ENCODE measurements at regions not wholly inside any gene's neighbourhood (a gene's known extent, or its start where the extent isn't known, plus 50 kb on each side); places are given as distances from the start of the nearest gene placed in this dataset.
"Not testable (repeated sequence)": the region's sequence is repeated elsewhere in the genome, so short reads cannot be mapped to it uniquely, and the experiment has no call there.

- POLR2A ChIA-PET (ENCODE audit: unreplicated experiment): no interaction called here
- H3K27me3 ChIP-seq (ENCODE audit: insufficient read depth, low read depth): peaks cover 14% of the 10 kb centered on the region; the same call in 1 of the 2 replicates
- intact Hi-C loops (cut with micrococcal nuclease; ENCODE audit: unreplicated experiment): no loop called here
- BruUV-seq (replicated peaks): no TSS peak
- H3F3A ChIP-seq (ENCODE audit: insufficient read depth, low read depth): no peaks in the 10 kb centered on the region
- CTCF ChIA-PET: no interaction called here
- H2AFZ ChIP-seq: no peak overlapping the region
- no peaks in the 10 kb centered on the region for H3K36me3 ChIP-seq (ENCODE audit: low read depth)
- H3K4me3 ChIP-seq: no peak overlapping the region
- H3K4me1 ChIP-seq (replicated peaks; ENCODE audit: insufficient read depth): no peaks in the 10 kb centered on the region
- TF ChIP-seq EZH2 (IDR thresholded peaks at IDR 0.05; ENCODE audit: low read depth) (no peak), CTCF (conservative IDR thresholded peaks at IDR 0.05) (no peak)
- no peaks in the 10 kb centered on the region for H3K9me2 ChIP-seq (ENCODE audit: insufficient read depth)
- no peak for DNase-seq
- H3K4me2 ChIP-seq: no peak overlapping the region
- no peaks in the 10 kb centered on the region for H4K20me1 ChIP-seq (ENCODE audit: insufficient read depth)
- H3K27ac ChIP-seq: no peak overlapping the region
- H3K79me2 ChIP-seq (ENCODE audit: low read depth): no peaks in the 10 kb centered on the region
- H3K9me3 ChIP-seq (ENCODE audit: insufficient read depth, low read depth): no peaks in the 10 kb centered on the region
These were observed 444.7 kb upstream of the PODXL start for GRCh38 chr7:132001146-132001545.

- no TSS peak for BruUV-seq (replicated peaks)
- H3K4me3 ChIP-seq: no peak overlapping the region
- no peaks in the 10 kb centered on the region for H4K20me1 ChIP-seq (ENCODE audit: insufficient read depth)
- TF ChIP-seq EZH2 (IDR thresholded peaks at IDR 0.05; ENCODE audit: low read depth) (no peak), CTCF (conservative IDR thresholded peaks at IDR 0.05) (no peak)
- H3K79me2 ChIP-seq (ENCODE audit: low read depth): no peaks in the 10 kb centered on the region
- H3K27ac ChIP-seq: no peak overlapping the region
- no peaks in the 10 kb centered on the region for H3K9me3 ChIP-seq (ENCODE audit: insufficient read depth, low read depth)
- H3K36me3 ChIP-seq (ENCODE audit: low read depth): no peaks in the 10 kb centered on the region
- no peaks in the 10 kb centered on the region for H3F3A ChIP-seq (ENCODE audit: insufficient read depth, low read depth)
- CTCF ChIA-PET: no interaction called here
- DNase-seq: no peak
- POLR2A ChIA-PET (ENCODE audit: unreplicated experiment): no interaction called here
- H2AFZ ChIP-seq: no peak overlapping the region
- peaks cover 14% of the 10 kb centered on the region; the same call in 1 of the 2 replicates for H3K27me3 ChIP-seq (ENCODE audit: insufficient read depth, low read depth)
- no peak overlapping the region for H3K4me2 ChIP-seq
- intact Hi-C loops (cut with micrococcal nuclease; ENCODE audit: unreplicated experiment): no loop called here
- no peaks in the 10 kb centered on the region for H3K9me2 ChIP-seq (ENCODE audit: insufficient read depth)
- no peaks in the 10 kb centered on the region for H3K4me1 ChIP-seq (replicated peaks; ENCODE audit: insufficient read depth)
These were observed 442.8 kb upstream of the PODXL start for GRCh38 chr7:131999193-131999592.

- 0 out of 2 replicates have a peak, but pooled peaks cover 2% of the 10 kb centered on the region for H3K9me2 ChIP-seq (ENCODE audit: insufficient read depth)
- H2AFZ ChIP-seq: no peak overlapping the region
- no peak for DNase-seq
- no peaks in the 10 kb centered on the region for H3F3A ChIP-seq (ENCODE audit: insufficient read depth, low read depth)
- H3K4me3 ChIP-seq: no peak overlapping the region
- ChIA-PET POLR2A (ENCODE audit: unreplicated experiment) (interaction anchor here (0.6 kb wide), 1 partner anchor 32 kb away, joined by 8 read pairs; no protein-coding TSS in a partner anchor), CTCF (interaction anchor here (1.2 kb wide), 1 partner anchor 9 kb away, joined by 6 read pairs; no protein-coding TSS in a partner anchor)
- H3K9me3 ChIP-seq (ENCODE audit: insufficient read depth, low read depth): no peaks in the 10 kb centered on the region
- H3K27ac ChIP-seq: no peak overlapping the region
- H3K27me3 ChIP-seq (ENCODE audit: insufficient read depth, low read depth): peaks cover 9% of the 10 kb centered on the region; the same call in 1 of the 2 replicates
- no peaks in the 10 kb centered on the region for H4K20me1 ChIP-seq (ENCODE audit: insufficient read depth)
- BruUV-seq (replicated peaks): no TSS peak
- H3K4me2 ChIP-seq: no peak overlapping the region
- H3K79me2 ChIP-seq (ENCODE audit: low read depth): no peaks in the 10 kb centered on the region
- H3K36me3 ChIP-seq (ENCODE audit: low read depth): no peaks in the 10 kb centered on the region
- TF ChIP-seq EZH2 (IDR thresholded peaks at IDR 0.05; ENCODE audit: low read depth): no peak
- no peak for TF ChIP-seq CTCF (conservative IDR thresholded peaks at IDR 0.05)
- no peaks in the 10 kb centered on the region for H3K4me1 ChIP-seq (replicated peaks; ENCODE audit: insufficient read depth)
- intact Hi-C loops (cut with micrococcal nuclease; ENCODE audit: unreplicated experiment): no loop called here
These were observed 438.9 kb upstream of the PODXL start for GRCh38 chr7:131995324-131995723.

GRCh38 chr7:131981069-131981468 is 424.6 kb upstream of the PODXL start:
- CTCF ChIA-PET; POLR2A ChIA-PET (ENCODE audit: unreplicated experiment); H3K4me3 ChIP-seq; H3F3A ChIP-seq (ENCODE audit: insufficient read depth, low read depth); H3K4me2 ChIP-seq; DNase-seq; H2AFZ ChIP-seq; BruUV-seq (replicated peaks); H3K36me3 ChIP-seq (ENCODE audit: low read depth); H3K9me3 ChIP-seq (ENCODE audit: insufficient read depth, low read depth); intact Hi-C loops (cut with micrococcal nuclease; ENCODE audit: unreplicated experiment); H4K20me1 ChIP-seq (ENCODE audit: insufficient read depth); H3K27ac ChIP-seq; H3K9me2 ChIP-seq (ENCODE audit: insufficient read depth); H3K4me1 ChIP-seq (replicated peaks; ENCODE audit: insufficient read depth); H3K79me2 ChIP-seq (ENCODE audit: low read depth): not testable (repeated sequence)
- peaks cover 44% of the 10 kb centered on the region for H3K27me3 ChIP-seq (ENCODE audit: insufficient read depth, low read depth)

- H3K9me2 ChIP-seq (ENCODE audit: insufficient read depth); H3K4me1 ChIP-seq (replicated peaks; ENCODE audit: insufficient read depth); H3K9me3 ChIP-seq (ENCODE audit: insufficient read depth, low read depth); H4K20me1 ChIP-seq (ENCODE audit: insufficient read depth); POLR2A ChIA-PET (ENCODE audit: unreplicated experiment); DNase-seq; BruUV-seq (replicated peaks); H3F3A ChIP-seq (ENCODE audit: insufficient read depth, low read depth); H3K36me3 ChIP-seq (ENCODE audit: low read depth); H3K27ac ChIP-seq; H3K4me3 ChIP-seq; CTCF ChIA-PET; H3K4me2 ChIP-seq; intact Hi-C loops (cut with micrococcal nuclease; ENCODE audit: unreplicated experiment); H3K79me2 ChIP-seq (ENCODE audit: low read depth); H2AFZ ChIP-seq: not testable (repeated sequence)
- H3K27me3 ChIP-seq (ENCODE audit: insufficient read depth, low read depth): peaks cover 25% of the 10 kb centered on the region; the same call in 1 of the 2 replicates
These were observed 421.7 kb upstream of the PODXL start for GRCh38 chr7:131978118-131978517.
